GM06990 (cell line): ENCODE measurements at regions not wholly inside any gene's neighbourhood (a gene's known extent, or its start where the extent isn't known, plus 50 kb on each side); places are given as distances from the start of the nearest gene placed in this dataset.

Experiments
- DNase-seq: peaks from one replicate; pipeline ENCODE4 v3.0.0-alpha.2; 2011; ENCODE audit not compliant: insufficient read length; ENCODE audit errors: extremely low read depth
- H3K27me3 ChIP-seq: replicated peaks from 2 replicates; pipeline ENCODE4 v1.6.0; 2011; ENCODE audit warnings: low read length; ENCODE audit not compliant: control insufficient read depth, insufficient read depth
- H3K36me3 ChIP-seq: 2 replicates; pipeline ENCODE4 v1.5.1; 2011; ENCODE audit warnings: low read length; ENCODE audit not compliant: control insufficient read depth, insufficient read depth
- H3K4me3 ChIP-seq: replicated peaks from 2 replicates; pipeline ENCODE4 v1.5.1; 2011; ENCODE audit warnings: low read depth, mild to moderate bottlenecking, control low read depth, low read length
- CTCF ChIP-seq: IDR thresholded peaks from 2 replicates; pipeline ENCODE4 v1.5.1; 2011; ENCODE audit warnings: low read length, control low read depth, mild to moderate bottlenecking, inconsistent platforms; ENCODE audit not compliant: insufficient read depth, poor library complexity, severe bottlenecking

- no peaks in the 10 kb centered on the region for H3K27me3 ChIP-seq
- no peak for DNase-seq
- no peak for TF ChIP-seq CTCF
- H3K4me3 ChIP-seq, result no peak overlapping the region
- H3K36me3 ChIP-seq, result no peaks in the 10 kb centered on the region
These were observed 1005.8 kb downstream of the PCDH18 start for GRCh38 chr4:136526517-136526916.

GRCh38 chr4:136524039-136524438 lies 1008.3 kb downstream of the PCDH18 start:
- Histone ChIP-seq H3K27me3 (no peaks in the 10 kb centered on the region), H3K4me3 (no peak overlapping the region), H3K36me3 (no peaks in the 10 kb centered on the region)
- no peak for TF ChIP-seq CTCF
- no peak for DNase-seq

- DNase-seq, result no peak
- H3K36me3 ChIP-seq, result no peaks in the 10 kb centered on the region
- TF ChIP-seq CTCF, result no peak
- no peaks in the 10 kb centered on the region for H3K27me3 ChIP-seq
- H3K4me3 ChIP-seq, result no peak overlapping the region
These were observed 1015.9 kb downstream of the PCDH18 start for GRCh38 chr4:136516371-136516770.

GRCh38 chr4:136505020-136505419 lies 1027.3 kb downstream of the PCDH18 start:
- no peak for DNase-seq
- TF ChIP-seq CTCF, result no peak
- Histone ChIP-seq H3K27me3 (no peaks in the 10 kb centered on the region), H3K4me3 (no peak overlapping the region), H3K36me3 (no peaks in the 10 kb centered on the region)

- DNase-seq, result no peak
- H3K27me3 ChIP-seq, result no peaks in the 10 kb centered on the region
- no peaks in the 10 kb centered on the region for H3K36me3 ChIP-seq
- no peak overlapping the region for H3K4me3 ChIP-seq
- no peak for TF ChIP-seq CTCF
These were observed 1036.4 kb downstream of the PCDH18 start for GRCh38 chr4:136495851-136496250.

GRCh38 chr4:136495076-136495475 lies 1037.2 kb downstream of the PCDH18 start:
- Histone ChIP-seq H3K27me3 (no peaks in the 10 kb centered on the region), H3K4me3 (no peak overlapping the region), H3K36me3 (no peaks in the 10 kb centered on the region)
- TF ChIP-seq CTCF, result no peak
- DNase-seq, result no peak
